WERI-Rb-1 (cell line): ENCODE measurements at regions not wholly inside any gene's neighbourhood (a gene's known extent, or its start where the extent isn't known, plus 50 kb on each side); places are given as distances from the start of the nearest gene placed in this dataset.

Experiments used
- DNase-seq: peaks from one replicate; pipeline ENCODE4 v3.0.0-alpha.2; 2020
- H3K27ac ChIP-seq: fragments of 250-450 bp; sonication (Bioruptor Pico); 2 replicates; pipeline ENCODE4 v1.5.1; 2020; ENCODE audit warnings: mild to moderate bottlenecking, moderate library complexity
- H3K27me3 ChIP-seq: fragments of 250-450 bp; sonication (Bioruptor Pico); 2 replicates; pipeline ENCODE4 v1.5.1; 2021; ENCODE audit warnings: mild to moderate bottlenecking, low read depth, moderate library complexity; ENCODE audit not compliant: insufficient read depth, severe bottlenecking
- H3K36me3 ChIP-seq: fragments of 250-450 bp; sonication (Bioruptor Pico); 2 replicates; pipeline ENCODE4 v1.5.1; 2020; ENCODE audit warnings: mild to moderate bottlenecking, moderate library complexity
- H3K4me3 ChIP-seq: 2 replicates; pipeline ENCODE4 v1.5.1; 2011; ENCODE audit warnings: low read depth, mild to moderate bottlenecking, control low read depth, low read length
- H3K9me3 ChIP-seq: fragments of 250-450 bp; sonication (Bioruptor Pico); 2 replicates; pipeline ENCODE4 v1.5.1; 2021; ENCODE audit warnings: mild to moderate bottlenecking, moderate library complexity; ENCODE audit not compliant: severe bottlenecking
- CTCF ChIP-seq: IDR thresholded peaks from 2 replicates; pipeline ENCODE4 v1.5.1; 2011; ENCODE audit warnings: low read depth, mild to moderate bottlenecking, control low read depth, inconsistent platforms, low read length

- no peak for TF ChIP-seq CTCF
- no peak for DNase-seq
- Histone ChIP-seq H3K27me3 (no peaks in the 10 kb centered on the region), H3K27ac (no peak overlapping the region), H3K4me3 (no peak overlapping the region), H3K36me3 (no peaks in the 10 kb centered on the region), H3K9me3 (no peaks in the 10 kb centered on the region)
These were observed 394.2 kb upstream of the ROBO2 start for GRCh38 chr3:76645724-76646123.

GRCh38 chr3:76646921-76647562 lies 392.9 kb upstream of the ROBO2 start:
- Histone ChIP-seq H3K27me3 (no peaks in the 10 kb centered on the region), H3K27ac (no peak overlapping the region), H3K9me3 (no peaks in the 10 kb centered on the region), H3K36me3 (no peaks in the 10 kb centered on the region), H3K4me3 (no peak overlapping the region)
- peak; percentile 18; the same call in 1 of the 2 replicates for TF ChIP-seq CTCF
- DNase-seq = peak; percentile 17

- Histone ChIP-seq H3K36me3 (no peaks in the 10 kb centered on the region), H3K4me3 (no peak overlapping the region), H3K9me3 (no peaks in the 10 kb centered on the region), H3K27ac (no peak overlapping the region), H3K27me3 (no peaks in the 10 kb centered on the region)
- DNase-seq = no peak
- no peak for TF ChIP-seq CTCF
These were observed 388.1 kb upstream of the ROBO2 start for GRCh38 chr3:76651784-76652183.

GRCh38 chr3:76652524-76652923 lies 387.4 kb upstream of the ROBO2 start:
- H3K9me3 ChIP-seq = no peaks in the 10 kb centered on the region
- no peaks in the 10 kb centered on the region for H3K27me3 ChIP-seq
- no peak overlapping the region for H3K27ac ChIP-seq
- DNase-seq = no peak
- H3K4me3 ChIP-seq = no peak overlapping the region
- TF ChIP-seq CTCF = no peak
- H3K36me3 ChIP-seq = no peaks in the 10 kb centered on the region

GRCh38 chr3:76653640-76654251 lies 386.2 kb upstream of the ROBO2 start:
- no peak for DNase-seq
- Histone ChIP-seq H3K4me3 (no peak overlapping the region), H3K27ac (no peak overlapping the region), H3K36me3 (no peaks in the 10 kb centered on the region), H3K9me3 (no peaks in the 10 kb centered on the region), H3K27me3 (no peaks in the 10 kb centered on the region)
- no peak for TF ChIP-seq CTCF
